ENCODE measurements at regions not wholly inside any gene's neighbourhood (a gene's known extent, or its start where the extent isn't known, plus 50 kb on each side); places are given as distances from the start of the nearest gene placed in this dataset.

DNA sequence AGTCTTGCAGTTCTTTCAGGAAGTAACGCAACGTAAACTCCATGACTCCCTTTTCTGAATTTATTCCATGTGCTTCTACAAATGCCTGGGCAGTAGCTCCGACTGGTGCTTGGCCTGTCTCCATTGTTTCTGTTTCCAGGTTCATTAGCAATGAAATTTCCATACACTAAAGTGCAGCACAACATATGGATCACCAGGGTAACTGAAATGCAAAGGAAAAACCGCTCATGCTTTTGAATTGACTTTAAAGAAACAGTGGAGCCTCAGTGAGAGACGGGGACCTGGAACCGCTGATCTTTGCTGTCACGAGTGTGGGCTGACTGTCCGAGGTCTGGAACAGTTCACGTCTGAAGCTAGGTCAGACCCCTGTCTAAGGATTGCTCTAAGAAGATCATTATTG, 126.5 kb upstream of the IGFBP3 start:
- TF ChIP-seq GABPA (IDR thresholded peaks at IDR 0.05; ENCODE audit: borderline replicate concordance, insufficient read depth, low read length) (no peak), CREB1 (IDR thresholded peaks at IDR 0.05) (no peak), ZNF274 (IDR thresholded peaks at IDR 0.05; ENCODE audit: borderline replicate concordance, extremely low read depth, low read length) (no peak), NRF1 (IDR thresholded peaks at IDR 0.05; ENCODE audit: low read depth, low read length) (no peak), TCF12 (IDR thresholded peaks at IDR 0.05; ENCODE audit: low read depth, low read length) (no peak), CTBP2 (IDR thresholded peaks at IDR 0.05; ENCODE audit: borderline replicate concordance, insufficient read depth, insufficient read length, low read length) (no peak), EP300 (IDR thresholded peaks at IDR 0.05; ENCODE audit: borderline replicate concordance in 1 of 2, low read depth in 2 of 2, low read length in 2 of 2) (no peak), YY1 (IDR thresholded peaks at IDR 0.05; ENCODE audit: low read depth, low read length) (no peak)
- TF ChIP-seq, protein P1, sequence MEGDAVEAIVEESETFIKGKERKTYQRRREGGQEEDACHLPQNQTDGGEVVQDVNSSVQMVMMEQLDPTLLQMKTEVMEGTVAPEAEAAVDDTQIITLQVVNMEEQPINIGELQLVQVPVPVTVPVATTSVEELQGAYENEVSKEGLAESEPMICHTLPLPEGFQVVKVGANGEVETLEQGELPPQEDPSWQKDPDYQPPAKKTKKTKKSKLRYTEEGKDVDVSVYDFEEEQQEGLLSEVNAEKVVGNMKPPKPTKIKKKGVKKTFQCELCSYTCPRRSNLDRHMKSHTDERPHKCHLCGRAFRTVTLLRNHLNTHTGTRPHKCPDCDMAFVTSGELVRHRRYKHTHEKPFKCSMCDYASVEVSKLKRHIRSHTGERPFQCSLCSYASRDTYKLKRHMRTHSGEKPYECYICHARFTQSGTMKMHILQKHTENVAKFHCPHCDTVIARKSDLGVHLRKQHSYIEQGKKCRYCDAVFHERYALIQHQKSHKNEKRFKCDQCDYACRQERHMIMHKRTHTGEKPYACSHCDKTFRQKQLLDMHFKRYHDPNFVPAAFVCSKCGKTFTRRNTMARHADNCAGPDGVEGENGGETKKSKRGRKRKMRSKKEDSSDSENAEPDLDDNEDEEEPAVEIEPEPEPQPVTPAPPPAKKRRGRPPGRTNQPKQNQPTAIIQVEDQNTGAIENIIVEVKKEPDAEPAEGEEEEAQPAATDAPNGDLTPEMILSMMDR (IDR thresholded peaks at IDR 0.05; ENCODE audit: control extremely low read depth in 1 of 3, insufficient read depth in 1 of 3, low read depth in 1 of 3, low read length in 3 of 3): no peak
- TF ChIP-seq, protein P2, sequence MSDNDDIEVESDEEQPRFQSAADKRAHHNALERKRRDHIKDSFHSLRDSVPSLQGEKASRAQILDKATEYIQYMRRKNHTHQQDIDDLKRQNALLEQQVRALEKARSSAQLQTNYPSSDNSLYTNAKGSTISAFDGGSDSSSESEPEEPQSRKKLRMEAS (IDR thresholded peaks at IDR 0.05): no peak
- TF ChIP-seq, protein P3, sequence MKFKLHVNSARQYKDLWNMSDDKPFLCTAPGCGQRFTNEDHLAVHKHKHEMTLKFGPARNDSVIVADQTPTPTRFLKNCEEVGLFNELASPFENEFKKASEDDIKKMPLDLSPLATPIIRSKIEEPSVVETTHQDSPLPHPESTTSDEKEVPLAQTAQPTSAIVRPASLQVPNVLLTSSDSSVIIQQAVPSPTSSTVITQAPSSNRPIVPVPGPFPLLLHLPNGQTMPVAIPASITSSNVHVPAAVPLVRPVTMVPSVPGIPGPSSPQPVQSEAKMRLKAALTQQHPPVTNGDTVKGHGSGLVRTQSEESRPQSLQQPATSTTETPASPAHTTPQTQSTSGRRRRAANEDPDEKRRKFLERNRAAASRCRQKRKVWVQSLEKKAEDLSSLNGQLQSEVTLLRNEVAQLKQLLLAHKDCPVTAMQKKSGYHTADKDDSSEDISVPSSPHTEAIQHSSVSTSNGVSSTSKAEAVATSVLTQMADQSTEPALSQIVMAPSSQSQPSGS (IDR thresholded peaks at IDR 0.05; ENCODE audit: low read length): no peak

Data from H1 (cell line).